ENCODE measurements at regions not wholly inside any gene's neighbourhood (a gene's known extent, or its start where the extent isn't known, plus 50 kb on each side); places are given as distances from the start of the nearest gene placed in this dataset.

GRCh38 chr18:11268153-11268552 is 118.8 kb upstream of the PIEZO2 start:
- no peak for DNase-seq (ENCODE audit: low spot score)

GRCh38 chr18:11266781-11267480 is 117.6 kb upstream of the PIEZO2 start:
- no peak for DNase-seq (ENCODE audit: low spot score)

GRCh38 chr18:11261486-11261885 is 112.1 kb upstream of the PIEZO2 start:
- no peak for DNase-seq (ENCODE audit: low spot score)

- DNase-seq (ENCODE audit: low spot score): no peak
Observed at GRCh38 chr18:11260961-11261461, 111.6 kb upstream of the PIEZO2 start.

GRCh38 chr18:11259469-11260150 is 110.2 kb upstream of the PIEZO2 start:
- no peak for DNase-seq (ENCODE audit: low spot score)

GRCh38 chr18:11258039-11258610 is 108.8 kb upstream of the PIEZO2 start:
- DNase-seq (ENCODE audit: low spot score): no peak

GRCh38 chr18:11256251-11256650 is 106.9 kb upstream of the PIEZO2 start:
- DNase-seq (ENCODE audit: low spot score): no peak

- DNase-seq (ENCODE audit: low spot score): no peak
Observed at GRCh38 chr18:11251891-11252270, 102.5 kb upstream of the PIEZO2 start.

GRCh38 chr18:11251229-11251890 is 102.0 kb upstream of the PIEZO2 start:
- no peak for DNase-seq (ENCODE audit: low spot score)

- DNase-seq (ENCODE audit: low spot score): no peak
Observed at GRCh38 chr18:11249391-11249790, 100.0 kb upstream of the PIEZO2 start.

GRCh38 chr18:11247381-11247970 is 98.1 kb upstream of the PIEZO2 start:
- DNase-seq (ENCODE audit: low spot score): no peak

GRCh38 chr18:11246495-11247300 is 97.3 kb upstream of the PIEZO2 start:
- DNase-seq (ENCODE audit: low spot score): no peak

GRCh38 chr18:11245879-11246278 is 96.5 kb upstream of the PIEZO2 start:
- DNase-seq (ENCODE audit: low spot score): no peak

GRCh38 chr18:11237484-11237883 is 88.1 kb upstream of the PIEZO2 start:
- no peak for DNase-seq (ENCODE audit: low spot score)

- DNase-seq (ENCODE audit: low spot score): no peak
Observed at GRCh38 chr18:11237066-11237465, 87.7 kb upstream of the PIEZO2 start.

GRCh38 chr18:11224153-11224552 is 74.8 kb upstream of the PIEZO2 start:
- no peak for DNase-seq (ENCODE audit: low spot score)

- no peak for DNase-seq (ENCODE audit: low spot score)
Observed at GRCh38 chr18:11219571-11219970, 70.2 kb upstream of the PIEZO2 start.

- DNase-seq (ENCODE audit: low spot score): no peak
Observed at GRCh38 chr18:11215216-11215615, 65.8 kb upstream of the PIEZO2 start.

GRCh38 chr18:11204020-11204419 is 54.7 kb upstream of the PIEZO2 start:
- no peak for DNase-seq (ENCODE audit: low spot score)

GRCh38 chr18:11199477-11199876 is 50.1 kb upstream of the PIEZO2 start:
- no peak for DNase-seq (ENCODE audit: low spot score)

Data from hematopoietic multipotent progenitor cell treated with erythropoietin and hydrocortisone succinate and interleukin-3 and kit ligand, for 17 days (in vitro differentiated cells).